ENCODE measurements at regions not wholly inside any gene's neighbourhood (a gene's known extent, or its start where the extent isn't known, plus 50 kb on each side); places are given as distances from the start of the nearest gene placed in this dataset.

DNA sequence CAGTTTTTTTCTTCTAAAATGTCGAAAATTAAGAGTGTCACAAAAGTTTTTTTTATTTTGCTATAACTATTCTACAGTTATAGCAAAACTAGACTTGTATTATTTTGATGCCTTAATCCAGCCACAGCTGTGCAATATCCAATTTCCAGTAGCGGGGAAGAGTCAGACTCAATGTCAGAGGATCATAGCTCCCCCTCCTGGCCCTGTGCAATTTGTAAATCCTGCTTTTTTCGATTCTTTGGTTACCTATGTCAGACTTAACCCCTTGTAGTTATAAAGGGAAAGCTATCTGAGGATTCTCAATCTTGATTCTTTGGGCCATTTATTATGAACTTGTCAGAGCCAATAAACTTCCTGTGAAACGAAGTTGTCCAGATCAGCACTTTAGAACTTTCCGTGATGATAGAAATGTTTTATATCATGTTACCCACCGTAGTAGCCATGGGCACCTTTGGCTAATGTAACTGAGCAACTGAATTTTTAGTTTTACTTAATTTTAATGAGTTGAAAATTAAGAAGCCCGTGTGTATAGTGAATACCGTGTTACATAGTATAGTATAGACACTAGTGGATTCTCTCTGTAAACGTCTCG, 87.7 kb upstream of the PRKCQ start:
- TF ChIP-seq, protein P1, sequence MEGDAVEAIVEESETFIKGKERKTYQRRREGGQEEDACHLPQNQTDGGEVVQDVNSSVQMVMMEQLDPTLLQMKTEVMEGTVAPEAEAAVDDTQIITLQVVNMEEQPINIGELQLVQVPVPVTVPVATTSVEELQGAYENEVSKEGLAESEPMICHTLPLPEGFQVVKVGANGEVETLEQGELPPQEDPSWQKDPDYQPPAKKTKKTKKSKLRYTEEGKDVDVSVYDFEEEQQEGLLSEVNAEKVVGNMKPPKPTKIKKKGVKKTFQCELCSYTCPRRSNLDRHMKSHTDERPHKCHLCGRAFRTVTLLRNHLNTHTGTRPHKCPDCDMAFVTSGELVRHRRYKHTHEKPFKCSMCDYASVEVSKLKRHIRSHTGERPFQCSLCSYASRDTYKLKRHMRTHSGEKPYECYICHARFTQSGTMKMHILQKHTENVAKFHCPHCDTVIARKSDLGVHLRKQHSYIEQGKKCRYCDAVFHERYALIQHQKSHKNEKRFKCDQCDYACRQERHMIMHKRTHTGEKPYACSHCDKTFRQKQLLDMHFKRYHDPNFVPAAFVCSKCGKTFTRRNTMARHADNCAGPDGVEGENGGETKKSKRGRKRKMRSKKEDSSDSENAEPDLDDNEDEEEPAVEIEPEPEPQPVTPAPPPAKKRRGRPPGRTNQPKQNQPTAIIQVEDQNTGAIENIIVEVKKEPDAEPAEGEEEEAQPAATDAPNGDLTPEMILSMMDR (IDR thresholded peaks at IDR 0.05) = peak; percentile 72
- no peak for TF ChIP-seq ZFX (IDR thresholded peaks at IDR 0.05; ENCODE audit: borderline replicate concordance)
